Right ventricle myocardium inferior (tissue), 1 donor: ENCODE measurements at regions not wholly inside any gene's neighbourhood (a gene's known extent, or its start where the extent isn't known, plus 50 kb on each side); places are given as distances from the start of the nearest gene placed in this dataset.

Source experiments
- ATAC-seq: fragments of 200-7000 bp; cut with Tn5 transposase; one replicate; pipeline ENCODE4 v1.9.1; 2020; ENCODE audit warnings: mild to moderate bottlenecking, moderate library complexity
- DNase-seq: peaks from one replicate; pipeline ENCODE4 v3.0.0; 2021; ENCODE audit errors: missing footprints
- intact Hi-C: fragments of 100-400 bp; cut with DNase I; formaldehyde crosslinking; loops from one replicate; pipeline ENCODE4 v1.11.0; 2022
- donor health status: DM: no; HTN: yes; CAD: no; lungs with severe emphysema.

GRCh38 chr16:11462036-11462435 lies 116.8 kb downstream of the RMI2 start:
- DNase-seq (no peak), ATAC-seq (no peak)
- intact Hi-C loops: no loop called here

GRCh38 chr16:11462861-11463260 lies 117.6 kb downstream of the RMI2 start:
- DNase-seq (no peak), ATAC-seq (no peak)
- intact Hi-C loops: no loop called here

GRCh38 chr16:11464241-11464640 lies 119.0 kb downstream of the RMI2 start:
- intact Hi-C loops: no loop called here
- no peak for ATAC-seq
- no peak for DNase-seq

GRCh38 chr16:11465675-11466074 lies 120.4 kb downstream of the RMI2 start:
- DNase-seq: no peak
- intact Hi-C loops: no loop called here
- no peak for ATAC-seq

GRCh38 chr16:11470676-11471415 lies 115.9 kb downstream of the LITAF start:
- ATAC-seq: no peak
- DNase-seq: peak; percentile 74
- intact Hi-C loops: no loop called here

- intact Hi-C loops: no loop called here
- ATAC-seq: no peak
- DNase-seq: no peak
These were observed 115.2 kb downstream of the LITAF start for GRCh38 chr16:11471548-11471947.

- ATAC-seq: no peak
- intact Hi-C loops: no loop called here
- DNase-seq: no peak
These were observed 114.3 kb downstream of the LITAF start for GRCh38 chr16:11472410-11472809.

- intact Hi-C loops: no loop called here
- DNase-seq (no peak), ATAC-seq (no peak)
These were observed 113.9 kb downstream of the LITAF start for GRCh38 chr16:11472851-11473250.

- intact Hi-C loops: no loop called here
- no peak for DNase-seq
These were observed 113.0 kb downstream of the LITAF start for GRCh38 chr16:11473728-11474127.

GRCh38 chr16:11474617-11475291 lies 112.0 kb downstream of the LITAF start:
- intact Hi-C loops: no loop called here
- ATAC-seq: no peak
- DNase-seq: no peak

More at GRCh38 chr16:11473728-11474127, 113.0 kb downstream of the LITAF start:
- ATAC-seq: no peak

- intact Hi-C loops: no loop called here
- ATAC-seq: no peak
- DNase-seq: no peak
These were observed 110.7 kb downstream of the LITAF start for GRCh38 chr16:11475896-11476630.

GRCh38 chr16:11476676-11477075 lies 110.0 kb downstream of the LITAF start:
- intact Hi-C loops: no loop called here
- DNase-seq (no peak), ATAC-seq (no peak)

- DNase-seq (no peak), ATAC-seq (no peak)
- intact Hi-C loops: no loop called here
These were observed 108.1 kb downstream of the LITAF start for GRCh38 chr16:11478431-11479119.

- intact Hi-C loops: no loop called here
- DNase-seq (no peak), ATAC-seq (no peak)
These were observed 106.8 kb downstream of the LITAF start for GRCh38 chr16:11479916-11480315.

GRCh38 chr16:11480634-11481033 lies 106.1 kb downstream of the LITAF start:
- no peak for ATAC-seq
- intact Hi-C loops: no loop called here
- DNase-seq: no peak

GRCh38 chr16:11481987-11482386 lies 104.7 kb downstream of the LITAF start:
- ATAC-seq: no peak
- DNase-seq: no peak
- intact Hi-C loops: no loop called here

- ATAC-seq: no peak
- intact Hi-C loops: no loop called here
- DNase-seq: no peak
These were observed 103.6 kb downstream of the LITAF start for GRCh38 chr16:11482946-11483748.

- DNase-seq (no peak), ATAC-seq (no peak)
- intact Hi-C loops: no loop called here
These were observed 101.9 kb downstream of the LITAF start for GRCh38 chr16:11484691-11485258.
